T-helper 22 cell (primary cell): ENCODE measurements at regions not wholly inside any gene's neighbourhood (a gene's known extent, or its start where the extent isn't known, plus 50 kb on each side); places are given as distances from the start of the nearest gene placed in this dataset.
A peak's percentile ranks its signal among the peaks of the same experiment; 100 is the strongest.

Experiments
- DNase-seq: peaks from one replicate; pipeline ENCODE4 v3.0.0-alpha.2; 2020; ENCODE audit warnings: low read depth

- DNase-seq: no peak
Observed at GRCh38 chr3:72109327-72110259, 324.6 kb upstream of the PROK2 start.

- no peak for DNase-seq
Observed at GRCh38 chr3:72105306-72105705, 320.4 kb upstream of the PROK2 start.

- no peak for DNase-seq
Observed at GRCh38 chr3:72102112-72102616, 317.2 kb upstream of the PROK2 start.

- no peak for DNase-seq
Observed at GRCh38 chr3:72101494-72101893, 316.5 kb upstream of the PROK2 start.

GRCh38 chr3:72100601-72101187 is 315.7 kb upstream of the PROK2 start:
- DNase-seq: peak; percentile 68

GRCh38 chr3:72100080-72100511 is 315.1 kb upstream of the PROK2 start:
- no peak for DNase-seq

- no peak for DNase-seq
Observed at GRCh38 chr3:72099326-72100079, 314.6 kb upstream of the PROK2 start.

- DNase-seq: no peak
Observed at GRCh38 chr3:72097053-72097452, 312.1 kb upstream of the PROK2 start.

GRCh38 chr3:72095521-72095920 is 310.6 kb upstream of the PROK2 start:
- no peak for DNase-seq

- no peak for DNase-seq
Observed at GRCh38 chr3:72093992-72094334, 309.0 kb upstream of the PROK2 start.

GRCh38 chr3:72093270-72093991 is 308.5 kb upstream of the PROK2 start:
- no peak for DNase-seq

- DNase-seq: no peak
Observed at GRCh38 chr3:72092778-72093177, 307.8 kb upstream of the PROK2 start.

- no peak for DNase-seq
Observed at GRCh38 chr3:72088486-72089025, 303.6 kb upstream of the PROK2 start.

- no peak for DNase-seq
Observed at GRCh38 chr3:72087420-72087819, 302.5 kb upstream of the PROK2 start.

- DNase-seq: no peak
Observed at GRCh38 chr3:72086743-72087087, 301.8 kb upstream of the PROK2 start.

GRCh38 chr3:72086042-72086742 is 301.2 kb upstream of the PROK2 start:
- DNase-seq: no peak

- DNase-seq: no peak
Observed at GRCh38 chr3:72085036-72085435, 300.1 kb upstream of the PROK2 start.

GRCh38 chr3:72082776-72083462 is 298.0 kb upstream of the PROK2 start:
- no peak for DNase-seq

- DNase-seq: no peak
Observed at GRCh38 chr3:72082186-72082715, 297.3 kb upstream of the PROK2 start.

- DNase-seq: no peak
Observed at GRCh38 chr3:72081471-72082185, 296.7 kb upstream of the PROK2 start.
